IPS-18c (cell line): ENCODE measurements at regions not wholly inside any gene's neighbourhood (a gene's known extent, or its start where the extent isn't known, plus 50 kb on each side); places are given as distances from the start of the nearest gene placed in this dataset.
"Not testable (repeated sequence)": the region's sequence is repeated elsewhere in the genome, so short reads cannot be mapped to it uniquely, and the experiment has no call there.

ENCODE experiments used
- H3K4me3 ChIP-seq: 2 replicates; pipeline ENCODE4 v1.7.0; 2013; ENCODE audit warnings: low read depth, mild to moderate bottlenecking, low read length, moderate library complexity; ENCODE audit not compliant: insufficient read depth
- H3K9me3 ChIP-seq: one replicate; pipeline ENCODE4 v1.6.1; 2013; ENCODE audit warnings: mild to moderate bottlenecking, low read length, moderate library complexity; ENCODE audit not compliant: control insufficient read depth, insufficient read depth

DNA sequence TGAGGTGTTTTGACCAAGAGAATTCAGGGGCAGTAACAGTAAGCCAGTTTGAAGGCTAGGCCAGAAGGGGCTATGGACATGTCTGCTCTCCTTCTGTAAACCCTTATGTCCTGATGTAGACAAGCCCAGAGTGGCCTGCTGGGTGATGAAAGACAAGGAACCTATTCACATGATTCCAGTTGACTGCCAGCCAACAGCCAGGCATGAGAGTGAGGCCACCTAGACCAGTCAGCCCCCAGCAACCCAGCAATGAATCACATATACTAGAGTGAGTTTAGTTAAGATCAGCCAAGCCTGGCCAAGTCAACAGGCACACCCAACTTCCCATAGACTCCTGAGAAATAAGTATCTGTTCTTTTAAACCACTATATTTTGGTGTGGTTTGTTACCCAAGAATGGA lies 1889.7 kb upstream of the CELF4 start:
- Histone ChIP-seq H3K9me3 (no peaks in the 10 kb centered on the region), H3K4me3 (no peak overlapping the region)

GRCh38 chr18:39454866-39455265 lies 1889.3 kb upstream of the CELF4 start:
- Histone ChIP-seq H3K4me3 (no peak overlapping the region), H3K9me3 (no peaks in the 10 kb centered on the region)

- H3K9me3 ChIP-seq: no peaks in the 10 kb centered on the region
- H3K4me3 ChIP-seq: no peak overlapping the region
These were observed 1888.3 kb upstream of the CELF4 start for GRCh38 chr18:39453882-39454281.

DNA sequence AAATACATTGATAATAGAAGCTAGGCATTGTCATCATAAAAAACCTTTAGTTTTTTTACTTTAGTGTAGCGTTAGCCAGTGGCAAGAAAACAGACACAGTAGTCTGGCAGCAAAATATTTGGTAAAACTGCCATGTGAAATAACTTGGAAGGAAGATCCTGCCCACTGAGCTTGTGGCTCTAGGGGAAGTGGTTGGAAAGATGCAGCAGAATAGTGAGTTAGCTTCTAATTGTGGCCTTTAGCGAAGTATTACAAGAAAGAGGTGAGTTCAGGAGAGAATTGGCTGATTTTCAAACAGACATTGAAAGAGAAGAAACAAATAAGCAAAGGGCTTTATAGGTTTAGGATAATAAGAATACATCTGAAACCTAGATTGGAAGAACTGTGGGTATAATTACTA lies 1887.8 kb upstream of the CELF4 start:
- no peak overlapping the region for H3K4me3 ChIP-seq
- H3K9me3 ChIP-seq: no peaks in the 10 kb centered on the region

- no peak overlapping the region for H3K4me3 ChIP-seq
- no peaks in the 10 kb centered on the region for H3K9me3 ChIP-seq
These were observed 1885.4 kb upstream of the CELF4 start for GRCh38 chr18:39450958-39451357.

DNA sequence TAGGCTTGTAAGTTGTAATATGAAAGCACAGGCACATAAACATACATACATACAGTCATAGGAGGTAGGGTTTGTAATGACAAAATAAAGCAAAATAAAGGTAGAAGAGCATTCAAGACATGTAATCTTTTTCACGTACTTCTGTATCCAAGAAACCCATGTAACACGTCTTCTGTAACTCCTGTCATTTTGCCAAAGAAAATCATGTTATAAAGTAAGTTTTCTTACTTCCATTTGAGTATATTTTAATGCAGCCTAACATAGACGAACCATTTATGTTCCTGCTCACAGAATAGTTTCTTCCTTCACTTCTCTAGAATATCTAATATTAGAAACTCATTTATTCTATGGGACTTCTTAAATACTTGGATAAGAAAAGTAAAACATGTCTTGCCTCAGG lies 1884.0 kb upstream of the CELF4 start:
- Histone ChIP-seq H3K4me3 (no peak overlapping the region), H3K9me3 (no peaks in the 10 kb centered on the region)

- Histone ChIP-seq H3K9me3 (no peaks in the 10 kb centered on the region), H3K4me3 (no peak overlapping the region)
These were observed 1883.3 kb upstream of the CELF4 start for GRCh38 chr18:39448942-39449341.

- H3K9me3 ChIP-seq, H3K4me3 ChIP-seq: not testable (repeated sequence)
These were observed 1879.4 kb upstream of the CELF4 start for GRCh38 chr18:39444957-39445356.

DNA sequence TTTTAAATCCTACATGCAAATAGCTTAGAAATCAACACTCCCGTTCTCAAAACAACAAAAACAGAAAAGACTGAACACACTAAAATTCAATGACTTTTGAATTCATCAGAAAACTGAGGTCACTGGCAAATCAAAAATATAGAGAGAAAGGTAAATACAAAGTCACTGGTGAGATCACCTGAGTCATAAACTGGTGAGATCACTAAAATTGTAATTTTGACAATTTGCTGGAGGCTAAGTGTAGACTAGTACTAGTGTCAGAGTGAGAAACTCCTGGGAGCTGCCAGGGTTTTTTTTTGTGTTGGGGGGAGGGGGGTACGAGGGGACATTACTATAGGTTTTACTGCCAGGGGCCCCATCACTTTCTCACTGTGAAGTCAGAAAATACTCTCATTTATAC lies 1876.0 kb upstream of the CELF4 start:
- H3K4me3 ChIP-seq: no peak overlapping the region
- H3K9me3 ChIP-seq: no peaks in the 10 kb centered on the region

- H3K4me3 ChIP-seq: no peak overlapping the region
- H3K9me3 ChIP-seq: no peaks in the 10 kb centered on the region
These were observed 1870.4 kb upstream of the CELF4 start for GRCh38 chr18:39435996-39436395.

DNA sequence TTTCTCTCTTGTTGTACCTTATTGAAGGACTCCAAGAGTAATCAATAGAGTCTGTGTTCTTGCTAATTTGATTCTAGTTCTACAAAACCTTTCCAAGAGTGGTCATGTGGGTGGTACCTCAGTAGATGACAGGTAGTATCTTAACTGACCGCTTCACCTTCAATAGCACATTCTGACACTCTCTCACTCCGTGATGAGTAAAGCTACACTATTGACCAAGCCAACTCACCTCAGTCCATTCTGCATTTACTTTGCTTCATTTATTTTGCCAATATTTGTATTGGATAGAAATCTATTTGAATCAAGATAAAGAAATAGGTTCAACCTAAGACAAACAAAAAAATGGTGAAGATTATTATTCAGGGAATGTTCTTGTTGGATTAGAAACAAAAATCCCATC lies 1869.6 kb upstream of the CELF4 start:
- no peaks in the 10 kb centered on the region for H3K9me3 ChIP-seq
- no peak overlapping the region for H3K4me3 ChIP-seq

DNA sequence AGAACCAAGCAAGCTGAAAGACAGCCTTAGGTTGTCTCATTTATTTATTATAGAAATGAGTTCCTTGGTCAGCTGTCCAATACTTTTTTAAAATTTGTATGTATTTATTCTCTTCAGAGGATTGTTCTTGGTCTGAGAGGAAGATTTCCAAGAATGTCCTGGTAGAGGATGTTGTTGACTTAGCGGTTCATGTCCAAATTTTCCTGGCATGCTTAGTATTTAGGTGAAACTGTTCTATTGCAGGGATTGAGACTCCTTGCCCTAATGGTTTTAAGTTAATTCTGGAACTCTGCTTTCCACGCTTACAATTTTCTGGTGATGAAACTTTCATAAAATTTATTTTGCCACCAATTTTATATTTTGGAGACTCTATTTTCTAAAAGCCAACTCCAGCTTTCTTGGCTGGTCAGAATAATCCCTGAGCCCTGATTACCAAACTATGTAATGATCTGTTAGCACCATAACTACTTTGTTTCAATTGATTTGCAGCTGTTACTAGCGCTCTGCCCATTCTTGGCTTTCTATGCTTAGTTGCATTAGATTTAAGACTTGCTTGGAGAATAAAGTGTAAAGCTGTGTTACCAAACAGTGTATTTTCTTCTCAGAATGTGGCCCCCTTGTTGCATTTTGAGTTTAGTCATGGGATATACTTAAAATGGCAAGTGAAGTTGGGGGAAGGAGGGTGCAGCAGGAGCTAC lies 1868.8 kb upstream of the CELF4 start:
- Histone ChIP-seq H3K4me3 (no peak overlapping the region), H3K9me3 (no peaks in the 10 kb centered on the region)

DNA sequence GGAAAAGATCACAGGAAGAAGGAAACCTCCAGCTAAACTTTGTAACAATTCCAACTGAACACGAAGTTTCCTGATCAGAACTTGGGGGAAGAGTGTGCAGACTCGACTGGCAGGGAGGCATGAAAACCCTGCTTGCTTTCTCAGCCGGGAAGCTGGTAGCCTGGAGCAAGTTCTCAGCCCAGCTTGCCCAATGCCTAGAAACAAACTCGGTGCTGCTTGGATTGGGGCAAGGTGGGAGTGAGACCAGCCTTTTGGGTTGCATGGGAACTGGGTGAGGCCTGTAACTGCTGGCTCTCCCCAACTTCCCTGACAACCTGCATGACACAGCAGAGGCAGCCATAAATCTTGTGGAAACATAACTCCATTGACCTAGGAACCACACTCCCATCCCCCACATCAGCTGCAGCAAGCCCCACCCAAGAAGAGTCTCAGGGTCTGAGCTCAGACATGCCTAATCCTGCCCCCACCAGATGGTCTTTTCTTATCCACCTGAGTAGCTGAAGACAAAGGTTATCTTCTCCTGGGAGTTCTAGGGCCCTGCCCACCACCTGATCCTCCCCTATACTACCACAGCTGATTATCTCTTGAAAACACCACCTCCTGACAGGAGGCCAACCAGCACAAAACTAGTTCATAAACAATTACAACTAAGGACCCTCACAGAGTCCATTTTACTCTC lies 1859.7 kb upstream of the CELF4 start:
- H3K4me3 ChIP-seq: no peak overlapping the region
- peaks cover 2% of the 10 kb centered on the region for H3K9me3 ChIP-seq

DNA sequence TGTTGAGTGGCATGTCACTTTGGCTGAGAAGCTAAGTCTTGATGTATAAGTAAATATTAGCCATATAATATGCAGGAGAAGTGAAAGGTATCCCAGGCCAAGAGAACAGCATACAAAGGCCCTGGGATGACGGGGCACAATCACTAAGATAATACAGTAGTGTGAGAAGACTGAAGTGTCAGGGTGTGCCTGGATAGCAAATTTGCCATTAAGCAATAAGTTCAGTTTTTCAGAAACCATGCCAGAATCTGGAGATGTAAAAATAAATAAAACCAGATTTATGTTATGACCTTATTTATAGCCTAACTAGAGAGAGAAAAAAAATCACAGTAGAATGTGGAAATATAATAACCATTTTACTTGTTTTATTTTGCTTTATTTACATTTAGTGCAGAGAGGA lies 1858.7 kb upstream of the CELF4 start:
- Histone ChIP-seq H3K4me3 (no peak overlapping the region), H3K9me3 (peaks cover 2% of the 10 kb centered on the region)

- Histone ChIP-seq H3K4me3 (no peak overlapping the region), H3K9me3 (peaks cover 2% of the 10 kb centered on the region)
These were observed 1855.7 kb upstream of the CELF4 start for GRCh38 chr18:39421276-39421675.

GRCh38 chr18:39419315-39419714 lies 1853.7 kb upstream of the CELF4 start:
- H3K9me3 ChIP-seq: no peaks in the 10 kb centered on the region

DNA sequence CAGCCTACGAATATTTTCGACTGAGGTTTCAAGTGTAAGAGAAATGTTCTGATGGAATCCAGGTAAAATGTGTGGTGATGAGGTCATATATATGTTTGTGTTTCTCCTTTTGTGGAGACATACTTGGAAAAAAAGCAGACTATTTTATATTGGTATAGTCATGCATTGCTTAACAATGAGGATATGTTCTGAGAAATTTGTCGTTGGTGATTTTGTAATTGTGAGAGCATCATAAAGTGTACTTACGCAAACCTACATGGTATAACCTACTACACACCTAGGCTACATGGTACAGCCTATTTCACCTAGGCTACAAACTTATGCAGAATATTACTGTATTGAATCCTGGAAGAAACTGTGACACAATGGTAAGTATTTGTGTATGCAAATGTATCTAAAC lies 1849.9 kb upstream of the CELF4 start:
- Histone ChIP-seq H3K9me3 (no peaks in the 10 kb centered on the region), H3K4me3 (no peak overlapping the region)

More at GRCh38 chr18:39419315-39419714, 1853.7 kb upstream of the CELF4 start:
- H3K4me3 ChIP-seq: no peak overlapping the region

- no peaks in the 10 kb centered on the region for H3K9me3 ChIP-seq
- no peak overlapping the region for H3K4me3 ChIP-seq
These were observed 1848.6 kb upstream of the CELF4 start for GRCh38 chr18:39414009-39414700.
